GM18868 (cell line): ENCODE measurements at regions not wholly inside any gene's neighbourhood (a gene's known extent, or its start where the extent isn't known, plus 50 kb on each side); places are given as distances from the start of the nearest gene placed in this dataset.

Experiments used
- ATAC-seq: cut with Tn5 transposase; IDR thresholded peaks from one replicate; pipeline ENCODE4 v1.9.1; 2021; ENCODE audit warnings: mild to moderate bottlenecking, moderate library complexity; ENCODE audit not compliant: unreplicated experiment

- no peak for ATAC-seq
Measured at GRCh38 chr2:48249631-48250473, 64.6 kb upstream of the FOXN2 start.

DNA sequence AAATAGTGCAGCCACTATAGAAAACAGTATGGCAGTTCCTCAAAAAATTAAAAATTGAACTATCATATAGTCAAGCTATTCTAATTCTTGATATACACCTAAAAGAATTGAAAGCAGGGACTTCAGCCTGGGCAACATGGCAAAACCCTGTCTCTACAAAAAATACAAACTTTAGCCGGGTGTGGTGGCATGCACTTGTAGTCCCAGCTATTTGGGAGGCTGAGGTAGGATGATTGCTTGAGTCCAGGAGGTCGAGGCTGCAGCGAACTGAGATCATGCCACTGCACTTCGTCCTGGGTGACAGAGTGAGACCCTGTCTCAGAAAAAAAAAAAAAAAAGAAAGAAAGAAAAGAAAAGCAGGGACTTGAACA is 64.0 kb upstream of the FOXN2 start:
- no peak for ATAC-seq

DNA sequence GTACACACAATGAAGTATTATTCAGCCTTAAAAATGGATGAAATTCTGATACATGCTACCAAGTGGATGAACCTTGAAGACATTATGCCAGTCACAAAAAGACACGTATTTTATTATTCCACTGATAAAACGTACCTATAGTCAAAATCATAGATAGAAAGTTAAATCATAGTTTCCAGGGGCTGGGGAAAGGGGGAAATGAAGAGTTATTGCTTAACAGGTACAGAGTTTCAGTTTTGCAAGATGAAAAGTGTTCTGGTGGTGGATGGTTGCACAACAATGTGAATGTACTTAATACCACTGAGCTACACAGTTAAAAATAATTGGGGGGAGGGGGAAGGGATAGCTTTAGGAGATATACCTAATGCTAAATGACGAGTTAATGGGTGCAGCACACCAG is 63.5 kb upstream of the FOXN2 start:
- no peak for ATAC-seq

GRCh38 chr2:48251437-48252148 is 62.9 kb upstream of the FOXN2 start:
- no peak for ATAC-seq

GRCh38 chr2:48253301-48253700 is 61.2 kb upstream of the FOXN2 start:
- no peak for ATAC-seq

- no peak for ATAC-seq
Measured at GRCh38 chr2:48254839-48255238, 59.6 kb upstream of the FOXN2 start.

GRCh38 chr2:48257456-48257855 is 57.0 kb upstream of the FOXN2 start:
- ATAC-seq, result no peak

DNA sequence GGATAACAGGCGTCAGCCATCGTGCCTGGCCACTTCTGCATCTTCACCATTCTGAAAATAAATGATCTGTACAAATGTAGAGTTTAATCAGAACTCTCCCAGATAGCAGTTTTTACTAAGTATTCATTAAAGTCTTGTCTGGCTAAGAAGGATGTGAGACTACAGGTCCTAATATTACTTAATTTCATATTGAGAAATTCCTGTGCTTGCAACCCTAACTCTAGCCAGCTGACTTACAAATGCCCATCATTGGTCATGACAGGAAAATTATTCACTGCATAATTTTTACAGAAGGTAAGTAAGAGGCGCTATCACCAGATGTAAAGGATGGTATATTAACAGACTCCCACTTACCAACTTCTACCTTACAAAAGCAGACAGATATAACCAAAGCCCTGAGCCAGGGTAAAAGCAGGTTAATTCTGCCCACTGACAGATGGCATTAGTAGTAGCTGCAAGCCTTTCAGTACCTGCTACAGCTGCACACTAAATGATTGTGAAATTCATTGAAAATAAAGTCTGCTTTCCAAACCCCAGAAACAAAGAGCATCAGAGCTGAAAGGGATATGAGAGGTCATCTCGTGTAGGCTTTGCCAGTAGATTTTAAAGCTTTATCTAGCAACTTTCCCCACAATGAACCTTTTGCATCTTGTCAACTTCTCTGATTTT is 55.9 kb upstream of the FOXN2 start:
- no peak for ATAC-seq

GRCh38 chr2:48259811-48260210 is 54.7 kb upstream of the FOXN2 start:
- no peak for ATAC-seq

DNA sequence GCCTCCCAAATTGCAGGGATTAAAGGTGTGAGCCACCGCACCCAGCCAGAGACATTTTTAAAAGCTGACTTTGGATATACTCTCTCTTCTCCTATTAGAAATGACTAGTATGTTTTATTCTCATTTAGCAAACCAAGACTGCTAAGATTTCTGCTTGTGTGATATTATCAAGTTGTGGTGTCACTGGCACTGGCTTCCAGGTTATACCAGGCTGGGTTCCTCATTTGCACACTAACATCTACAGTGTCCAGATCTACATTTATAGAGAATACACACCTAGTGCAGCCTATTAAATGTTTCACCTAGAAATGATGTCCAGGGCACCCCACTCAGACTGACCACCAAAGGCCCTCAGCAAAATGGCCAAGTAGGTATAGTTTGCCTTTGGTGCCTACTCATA is 49.9 kb upstream of the FOXN2 start:
- ATAC-seq, result no peak
